ENCODE measurements at regions not wholly inside any gene's neighbourhood (a gene's known extent, or its start where the extent isn't known, plus 50 kb on each side); places are given as distances from the start of the nearest gene placed in this dataset.

- FAIRE-seq = no peak
- no peaks in the 10 kb centered on the region for H3K4me1 ChIP-seq (ENCODE audit: control insufficient read depth in 2 of 3, insufficient read depth in 2 of 3, low read depth in 1 of 3, low read length in 3 of 3)
- H3K9me3 ChIP-seq (ENCODE audit: control insufficient read depth in 2 of 3, insufficient read depth in 1 of 3, low read length in 3 of 3) = no peaks in the 10 kb centered on the region
- no peaks in the 10 kb centered on the region for H3K36me3 ChIP-seq (ENCODE audit: control insufficient read depth in 2 of 3, insufficient read depth in 3 of 3, low read length in 3 of 3)
- no peak overlapping the region for H3K9ac ChIP-seq (ENCODE audit: low read length in 3 of 3)
- TF ChIP-seq CTCF (IDR thresholded peaks at IDR 0.05; ENCODE audit: borderline replicate concordance, extremely low read depth, insufficient read depth) = no peak
- intact Hi-C loops (cut with DNase I) = no loop called here
- DNase-seq = no peak
- no peaks in the 10 kb centered on the region for H3K27me3 ChIP-seq (ENCODE audit: control insufficient read depth, insufficient read depth, low read length)
- no peak overlapping the region for H3K27ac ChIP-seq (ENCODE audit: low read depth in 2 of 2, low read length in 2 of 2)
- H3K4me3 ChIP-seq (ENCODE audit: low read length in 3 of 3) = no peak overlapping the region
Observed at GRCh38 chr21:15586752-15587427, 142.9 kb upstream of the USP25 start.

GRCh38 chr21:15592271-15592860 lies 137.4 kb upstream of the USP25 start:
- H3K9me3 ChIP-seq (ENCODE audit: control insufficient read depth in 2 of 3, insufficient read depth in 1 of 3, low read length in 3 of 3) = no peaks in the 10 kb centered on the region
- H3K4me1 ChIP-seq (ENCODE audit: control insufficient read depth in 2 of 3, insufficient read depth in 2 of 3, low read depth in 1 of 3, low read length in 3 of 3) = no peaks in the 10 kb centered on the region
- peak; percentile 54 for TF ChIP-seq CTCF (IDR thresholded peaks at IDR 0.05; ENCODE audit: borderline replicate concordance, extremely low read depth, insufficient read depth)
- FAIRE-seq (peak; percentile 96), DNase-seq (peak in 2 of 5 donors; percentile 61 to 75)
- H3K27me3 ChIP-seq (ENCODE audit: control insufficient read depth, insufficient read depth, low read length) = no peaks in the 10 kb centered on the region
- no peak overlapping the region for H3K27ac ChIP-seq (ENCODE audit: low read depth in 2 of 2, low read length in 2 of 2)
- H3K36me3 ChIP-seq (ENCODE audit: control insufficient read depth in 2 of 3, insufficient read depth in 3 of 3, low read length in 3 of 3) = no peaks in the 10 kb centered on the region
- intact Hi-C loops (cut with DNase I) = loop anchor here (10.0 kb wide), 1 partner anchor 1338 kb away; no protein-coding TSS in a partner anchor
- H3K4me3 ChIP-seq (ENCODE audit: low read length in 3 of 3) = no peak overlapping the region
- no peak overlapping the region for H3K9ac ChIP-seq (ENCODE audit: low read length in 3 of 3)

- FAIRE-seq (no peak), DNase-seq (no peak)
- no peak overlapping the region for H3K27ac ChIP-seq (ENCODE audit: low read depth in 2 of 2, low read length in 2 of 2)
- H3K4me1 ChIP-seq (ENCODE audit: control insufficient read depth in 2 of 3, insufficient read depth in 2 of 3, low read depth in 1 of 3, low read length in 3 of 3) = no peaks in the 10 kb centered on the region
- no peaks in the 10 kb centered on the region for H3K27me3 ChIP-seq (ENCODE audit: control insufficient read depth, insufficient read depth, low read length)
- no peak overlapping the region for H3K4me3 ChIP-seq (ENCODE audit: low read length in 3 of 3)
- intact Hi-C loops (cut with DNase I) = loop anchor here (10.0 kb wide), 1 partner anchor 1338 kb away; no protein-coding TSS in a partner anchor
- no peak for TF ChIP-seq CTCF (IDR thresholded peaks at IDR 0.05; ENCODE audit: borderline replicate concordance, extremely low read depth, insufficient read depth)
- no peaks in the 10 kb centered on the region for H3K9me3 ChIP-seq (ENCODE audit: control insufficient read depth in 2 of 3, insufficient read depth in 1 of 3, low read length in 3 of 3)
- no peak overlapping the region for H3K9ac ChIP-seq (ENCODE audit: low read length in 3 of 3)
- no peaks in the 10 kb centered on the region for H3K36me3 ChIP-seq (ENCODE audit: control insufficient read depth in 2 of 3, insufficient read depth in 3 of 3, low read length in 3 of 3)
Observed at GRCh38 chr21:15592957-15593356, 136.8 kb upstream of the USP25 start.

Measured in kidney (tissue), 13 donors.